Ishikawa (cell line): ENCODE measurements at regions not wholly inside any gene's neighbourhood (a gene's known extent, or its start where the extent isn't known, plus 50 kb on each side); places are given as distances from the start of the nearest gene placed in this dataset.

ENCODE experiments used
- CEBPB ChIP-seq: IDR thresholded peaks from 2 replicates; pipeline ENCODE4 v1.6.1; 2012
- CREB1 ChIP-seq: IDR thresholded peaks from 2 replicates; pipeline ENCODE4 v1.6.1; 2012; ENCODE audit warnings: low read depth
- EGR1 ChIP-seq: IDR thresholded peaks from 2 replicates; pipeline ENCODE4 v1.6.1; 2012
- EP300 ChIP-seq: IDR thresholded peaks from 2 replicates; pipeline ENCODE4 v1.6.1; 2012; ENCODE audit warnings: borderline replicate concordance
- FOXM1 ChIP-seq: IDR thresholded peaks from 2 replicates; pipeline ENCODE4 v1.6.1; 2012; ENCODE audit warnings: low read depth, borderline replicate concordance
- RAD21 ChIP-seq: IDR thresholded peaks from 2 replicates; pipeline ENCODE4 v1.6.1; 2012; ENCODE audit warnings: low read depth
- TAF1 ChIP-seq: IDR thresholded peaks from 2 replicates; pipeline ENCODE4 v1.6.1; 2012; ENCODE audit warnings: low read depth, mild to moderate bottlenecking
- TCF12 ChIP-seq: IDR thresholded peaks from 2 replicates; pipeline ENCODE4 v1.6.1; 2012; ENCODE audit warnings: low read depth
- TEAD4 ChIP-seq: IDR thresholded peaks from 2 replicates; pipeline ENCODE4 v1.6.1; 2012
- YY1 ChIP-seq: IDR thresholded peaks from 2 replicates; pipeline ENCODE4 v1.6.1; 2012; ENCODE audit warnings: low read depth
- ZBTB7A ChIP-seq: IDR thresholded peaks from 2 replicates; pipeline ENCODE4 v1.6.1; 2012; ENCODE audit warnings: low read depth
- TF ChIP-seq, protein P1 (sequence below): IDR thresholded peaks from 2 replicates; pipeline ENCODE4 v1.6.1; 2012; ENCODE audit warnings: low read depth, mild to moderate bottlenecking
- TF ChIP-seq, protein P2 (sequence below): IDR thresholded peaks from 2 replicates; pipeline ENCODE4 v1.6.1; 2012
- TF ChIP-seq, protein P3 (sequence below): IDR thresholded peaks from 2 replicates; pipeline ENCODE4 v1.6.1; 2012

DNA sequence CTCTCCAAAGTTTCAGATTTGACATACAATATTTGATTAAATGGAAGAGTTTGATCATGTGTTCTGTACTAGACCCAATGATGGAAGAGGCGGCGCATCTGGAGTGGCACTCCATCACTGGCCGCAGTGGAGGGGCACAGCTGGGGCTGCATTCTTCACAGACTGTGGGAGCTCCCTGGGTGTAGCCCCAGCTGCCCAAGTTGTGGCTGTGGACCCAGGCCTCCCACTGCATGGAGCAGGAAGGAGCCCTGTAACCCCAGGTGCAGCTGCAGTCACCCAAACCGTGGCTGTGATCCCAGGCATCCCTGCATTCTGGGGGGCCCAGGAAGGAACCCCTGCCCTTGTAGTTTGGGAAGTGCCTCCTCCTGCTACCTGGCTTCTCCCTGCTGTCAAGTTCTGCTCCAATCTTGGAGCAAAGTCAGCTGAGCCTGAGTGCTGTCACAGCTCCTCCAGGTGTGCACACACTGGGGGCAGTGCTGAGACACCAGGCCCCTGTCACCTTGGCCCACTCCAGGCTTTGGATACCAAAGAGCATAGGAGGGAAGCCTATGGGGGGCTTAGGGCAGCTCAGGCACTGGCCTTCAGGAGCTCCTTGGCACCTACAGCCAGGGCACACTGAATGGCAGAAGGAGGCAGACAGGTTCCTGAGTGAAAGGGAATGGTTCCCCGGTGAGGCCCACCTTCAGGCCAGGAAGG lies 651.9 kb upstream of the BCHE start:
- TF ChIP-seq EGR1 = no peak
- no peak for TF ChIP-seq TAF1
- no peak for TF ChIP-seq EP300
- no peak for TF ChIP-seq FOXM1
- TF ChIP-seq CEBPB = no peak
- TF ChIP-seq YY1 = no peak
- TF ChIP-seq, protein P1, sequence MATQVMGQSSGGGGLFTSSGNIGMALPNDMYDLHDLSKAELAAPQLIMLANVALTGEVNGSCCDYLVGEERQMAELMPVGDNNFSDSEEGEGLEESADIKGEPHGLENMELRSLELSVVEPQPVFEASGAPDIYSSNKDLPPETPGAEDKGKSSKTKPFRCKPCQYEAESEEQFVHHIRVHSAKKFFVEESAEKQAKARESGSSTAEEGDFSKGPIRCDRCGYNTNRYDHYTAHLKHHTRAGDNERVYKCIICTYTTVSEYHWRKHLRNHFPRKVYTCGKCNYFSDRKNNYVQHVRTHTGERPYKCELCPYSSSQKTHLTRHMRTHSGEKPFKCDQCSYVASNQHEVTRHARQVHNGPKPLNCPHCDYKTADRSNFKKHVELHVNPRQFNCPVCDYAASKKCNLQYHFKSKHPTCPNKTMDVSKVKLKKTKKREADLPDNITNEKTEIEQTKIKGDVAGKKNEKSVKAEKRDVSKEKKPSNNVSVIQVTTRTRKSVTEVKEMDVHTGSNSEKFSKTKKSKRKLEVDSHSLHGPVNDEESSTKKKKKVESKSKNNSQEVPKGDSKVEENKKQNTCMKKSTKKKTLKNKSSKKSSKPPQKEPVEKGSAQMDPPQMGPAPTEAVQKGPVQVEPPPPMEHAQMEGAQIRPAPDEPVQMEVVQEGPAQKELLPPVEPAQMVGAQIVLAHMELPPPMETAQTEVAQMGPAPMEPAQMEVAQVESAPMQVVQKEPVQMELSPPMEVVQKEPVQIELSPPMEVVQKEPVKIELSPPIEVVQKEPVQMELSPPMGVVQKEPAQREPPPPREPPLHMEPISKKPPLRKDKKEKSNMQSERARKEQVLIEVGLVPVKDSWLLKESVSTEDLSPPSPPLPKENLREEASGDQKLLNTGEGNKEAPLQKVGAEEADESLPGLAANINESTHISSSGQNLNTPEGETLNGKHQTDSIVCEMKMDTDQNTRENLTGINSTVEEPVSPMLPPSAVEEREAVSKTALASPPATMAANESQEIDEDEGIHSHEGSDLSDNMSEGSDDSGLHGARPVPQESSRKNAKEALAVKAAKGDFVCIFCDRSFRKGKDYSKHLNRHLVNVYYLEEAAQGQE = no peak
- TF ChIP-seq TEAD4 = no peak
- TF ChIP-seq ZBTB7A = no peak
- TF ChIP-seq, protein P2, sequence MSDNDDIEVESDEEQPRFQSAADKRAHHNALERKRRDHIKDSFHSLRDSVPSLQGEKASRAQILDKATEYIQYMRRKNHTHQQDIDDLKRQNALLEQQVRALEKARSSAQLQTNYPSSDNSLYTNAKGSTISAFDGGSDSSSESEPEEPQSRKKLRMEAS = no peak
- TF ChIP-seq, protein P3, sequence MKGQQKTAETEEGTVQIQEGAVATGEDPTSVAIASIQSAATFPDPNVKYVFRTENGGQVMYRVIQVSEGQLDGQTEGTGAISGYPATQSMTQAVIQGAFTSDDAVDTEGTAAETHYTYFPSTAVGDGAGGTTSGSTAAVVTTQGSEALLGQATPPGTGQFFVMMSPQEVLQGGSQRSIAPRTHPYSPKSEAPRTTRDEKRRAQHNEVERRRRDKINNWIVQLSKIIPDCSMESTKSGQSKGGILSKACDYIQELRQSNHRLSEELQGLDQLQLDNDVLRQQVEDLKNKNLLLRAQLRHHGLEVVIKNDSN = no peak
- TF ChIP-seq RAD21 = no peak
- no peak for TF ChIP-seq CREB1
- no peak for TF ChIP-seq TCF12
